Activated naive CD4-positive, alpha-beta T cell treated with anti-CD3 and anti-CD28 coated beads, Interleukin-2, amount 50 U/mL, for 72 hours (primary cell): ENCODE measurements at regions not wholly inside any gene's neighbourhood (a gene's known extent, or its start where the extent isn't known, plus 50 kb on each side); places are given as distances from the start of the nearest gene placed in this dataset.

Source experiments
- ATAC-seq, 2 donors: fragments of 150-1000 bp; cut with Tn5 transposase; 2 replicates each; pipeline ENCODE4 v1.10.0; 2021; ENCODE audit warnings: mild to moderate bottlenecking in 2 of 2, moderate library complexity in 2 of 2
- DNase-seq, 2 donors: peaks; one replicate each; pipeline ENCODE4 v3.0.0; 2021 to 2022; ENCODE audit warnings: low spot score in 2 of 2
- H3K27ac Mint-ChIP-seq, 2 donors: one replicate each; pipeline ENCODE4 v1.8.0; 2022; ENCODE audit warnings: mild to moderate bottlenecking in 2 of 2, mixed read lengths in 2 of 2
- H3K36me3 Mint-ChIP-seq, 2 donors: one replicate each; pipeline ENCODE4 v1.8.0; 2022; ENCODE audit warnings: mixed read lengths in 2 of 2
- H3K9me3 Mint-ChIP-seq, 2 donors: one replicate each; pipeline ENCODE4 v1.8.0; 2022; ENCODE audit warnings: mixed read lengths in 2 of 2

- Mint-ChIP-seq H3K36me3 (no peaks in the 10 kb centered on the region), H3K9me3 (peaks cover 4 to 14% of the 10 kb centered on the region in 2 donors), H3K27ac (no peak overlapping the region)
- ATAC-seq (no peak), DNase-seq (no peak)
These were observed 295.7 kb downstream of the KCNN2 start for GRCh38 chr5:114657342-114658130.

DNA sequence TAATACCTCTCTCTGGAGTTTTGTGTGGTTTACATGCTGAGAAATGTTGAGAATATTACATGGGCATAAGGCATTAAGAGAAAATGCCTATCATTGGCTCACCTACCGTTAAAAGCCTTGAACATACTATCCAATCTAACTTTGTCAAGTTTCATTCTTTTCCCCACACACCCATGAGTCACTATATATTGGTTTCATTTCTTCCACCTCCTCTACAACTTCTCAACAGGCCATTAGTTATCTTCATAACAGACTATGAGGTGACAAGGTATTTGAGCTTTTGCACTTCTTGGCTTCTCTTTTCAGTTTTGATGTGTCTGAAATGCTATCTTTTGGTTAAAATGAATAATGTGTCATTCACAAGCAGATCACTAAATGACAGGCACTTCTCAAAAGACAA lies 288.0 kb downstream of the KCNN2 start:
- Mint-ChIP-seq H3K36me3 (no peaks in the 10 kb centered on the region), H3K27ac (no peak overlapping the region), H3K9me3 (peaks cover 0 to 18% of the 10 kb centered on the region in 2 donors)
- DNase-seq (no peak), ATAC-seq (no peak)

- Mint-ChIP-seq H3K36me3 (peaks cover 0 to 4% of the 10 kb centered on the region in 2 donors), H3K9me3 (peaks cover 0 to 25% of the 10 kb centered on the region in 2 donors), H3K27ac (no peak overlapping the region)
- DNase-seq (no peak), ATAC-seq (no peak)
These were observed 287.1 kb downstream of the KCNN2 start for GRCh38 chr5:114648940-114649339.

- Mint-ChIP-seq H3K9me3 (peaks cover 4 to 28% of the 10 kb centered on the region in 2 donors), H3K36me3 (peaks cover 0 to 4% of the 10 kb centered on the region in 2 donors), H3K27ac (no peak overlapping the region)
- no peak for ATAC-seq
- no peak for DNase-seq
These were observed 282.7 kb downstream of the KCNN2 start for GRCh38 chr5:114644576-114644975.

- Mint-ChIP-seq H3K36me3 (no peaks in the 10 kb centered on the region), H3K27ac (no peak overlapping the region), H3K9me3 (peaks cover 8% of the 10 kb centered on the region in 2 donors)
- ATAC-seq (no peak), DNase-seq (no peak)
These were observed 274.4 kb downstream of the KCNN2 start for GRCh38 chr5:114636271-114636670.

DNA sequence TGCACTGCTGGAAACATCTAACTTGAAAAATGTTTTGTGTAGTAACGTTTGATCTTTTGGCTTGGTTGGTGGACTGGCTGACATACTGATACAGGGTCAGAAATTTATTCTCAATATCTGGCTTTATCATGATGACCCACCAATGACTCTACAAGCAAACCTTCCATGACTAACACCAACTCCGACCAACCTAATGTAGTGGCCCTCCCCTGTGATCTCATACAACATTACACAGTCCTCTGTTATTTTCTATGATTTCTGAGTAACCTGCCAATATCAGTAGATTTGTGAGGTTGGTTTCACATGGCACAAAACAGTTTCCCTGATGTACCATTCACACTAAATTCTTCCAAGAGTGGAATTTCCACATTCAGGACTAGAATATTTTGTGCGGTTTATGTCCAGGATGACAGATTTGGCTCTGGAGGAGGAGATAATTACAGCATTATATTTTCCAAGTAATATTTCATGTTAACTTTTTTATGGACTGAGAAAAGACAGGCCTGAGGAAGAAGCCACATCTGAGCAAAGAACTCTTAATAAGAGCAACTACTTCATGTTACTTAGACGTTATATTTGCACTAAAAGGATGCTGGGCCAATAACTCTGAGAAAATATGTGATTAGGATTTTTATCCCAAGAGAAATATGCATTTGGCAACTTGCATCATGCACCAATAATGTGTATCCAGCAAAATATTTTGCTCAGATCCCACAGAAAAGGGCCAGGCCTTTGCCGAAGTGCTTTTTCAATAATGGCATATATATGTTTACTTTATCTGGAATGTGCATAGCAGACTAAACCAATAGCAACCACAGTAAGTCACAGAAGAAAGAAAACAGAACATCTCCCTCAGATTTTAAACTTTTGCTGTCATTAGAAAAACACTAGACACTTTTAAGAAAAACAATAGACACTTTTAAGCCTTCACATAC lies 273.4 kb downstream of the KCNN2 start:
- H3K27ac Mint-ChIP-seq = no peak overlapping the region
- ATAC-seq (no peak), DNase-seq (no peak)
- H3K36me3 Mint-ChIP-seq = no peaks in the 10 kb centered on the region
- H3K9me3 Mint-ChIP-seq = peaks cover 8% of the 10 kb centered on the region in 2 donors

DNA sequence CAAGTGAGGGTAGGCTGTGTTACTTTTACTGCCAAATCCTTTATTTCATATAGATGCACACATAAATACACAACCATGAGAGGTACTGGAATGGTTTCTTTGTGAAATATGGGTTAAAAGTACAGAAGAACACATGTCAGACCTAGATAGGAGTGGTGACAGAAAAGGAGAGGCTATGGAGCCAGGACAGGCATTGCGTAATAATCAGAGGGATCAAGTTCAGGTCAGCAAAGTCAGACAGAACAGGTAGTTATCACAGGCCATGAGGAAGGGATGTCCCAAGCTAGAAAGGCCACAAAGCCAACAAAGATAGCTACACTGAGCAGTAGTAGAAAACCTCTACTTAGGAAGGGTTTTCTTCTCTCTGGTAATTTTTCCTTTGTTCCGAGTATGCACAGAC lies 272.6 kb downstream of the KCNN2 start:
- Mint-ChIP-seq H3K36me3 (no peaks in the 10 kb centered on the region), H3K9me3 (peaks cover 8% of the 10 kb centered on the region in 2 donors), H3K27ac (no peak overlapping the region)
- no peak for DNase-seq
- no peak for ATAC-seq

DNA sequence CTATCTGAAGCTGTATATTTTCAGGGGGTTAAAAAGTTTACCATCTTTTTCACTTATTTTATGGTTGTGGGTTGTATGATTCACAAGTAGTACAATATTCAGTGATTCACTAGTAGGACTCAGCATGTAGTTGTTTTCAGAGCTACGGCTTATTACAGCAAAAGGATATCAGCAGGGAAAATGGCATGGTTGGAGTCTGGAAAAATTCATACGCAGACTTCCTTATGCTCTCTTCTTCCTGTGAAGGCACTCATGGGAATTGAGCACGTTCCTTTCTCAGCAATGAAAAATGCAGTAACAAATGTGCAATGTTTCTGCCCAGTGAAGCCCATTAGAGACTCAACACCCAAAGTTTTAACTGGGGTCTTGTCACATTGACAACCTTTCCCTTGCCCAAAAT lies 250.5 kb downstream of the KCNN2 start:
- no peak for DNase-seq
- Mint-ChIP-seq H3K9me3 (peaks cover 22 to 39% of the 10 kb centered on the region in 2 donors), H3K27ac (no peak overlapping the region), H3K36me3 (no peaks in the 10 kb centered on the region)
- no peak for ATAC-seq

GRCh38 chr5:114581136-114581535 lies 219.3 kb downstream of the KCNN2 start:
- H3K36me3 Mint-ChIP-seq = no peaks in the 10 kb centered on the region
- H3K9me3 Mint-ChIP-seq = peaks cover 10 to 24% of the 10 kb centered on the region in 2 donors
- DNase-seq = no peak
- ATAC-seq = no peak
- no peak overlapping the region for H3K27ac Mint-ChIP-seq

GRCh38 chr5:114565871-114566270 lies 204.0 kb downstream of the KCNN2 start:
- no peak overlapping the region for H3K27ac Mint-ChIP-seq
- peaks cover 8 to 16% of the 10 kb centered on the region in 2 donors for H3K9me3 Mint-ChIP-seq
- no peaks in the 10 kb centered on the region for H3K36me3 Mint-ChIP-seq

DNA sequence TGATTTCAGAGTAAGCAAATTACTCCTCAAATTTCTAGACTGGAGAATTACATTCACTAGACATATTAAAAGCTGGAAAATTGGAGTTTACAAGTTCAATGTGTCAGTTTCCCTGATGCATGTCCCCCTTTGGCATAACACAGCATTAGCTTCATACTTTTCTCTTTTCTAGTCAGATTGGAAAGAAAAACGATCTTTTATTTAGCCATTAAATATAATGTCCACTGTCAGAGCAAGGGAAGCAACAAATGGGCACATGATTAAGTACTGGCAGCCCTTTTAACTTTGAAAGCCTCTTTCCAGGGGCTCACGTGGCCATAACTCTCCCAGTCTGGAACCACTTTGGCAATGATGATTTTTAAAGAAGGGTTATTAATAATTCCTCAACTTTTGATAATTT lies 203.3 kb downstream of the KCNN2 start:
- no peak for ATAC-seq
- DNase-seq = no peak
- no peak overlapping the region for H3K27ac Mint-ChIP-seq
- H3K36me3 Mint-ChIP-seq = no peaks in the 10 kb centered on the region
- H3K9me3 Mint-ChIP-seq = peaks cover 8 to 12% of the 10 kb centered on the region in 2 donors

More at GRCh38 chr5:114565871-114566270, 204.0 kb downstream of the KCNN2 start:
- ATAC-seq (no peak), DNase-seq (no peak)

DNA sequence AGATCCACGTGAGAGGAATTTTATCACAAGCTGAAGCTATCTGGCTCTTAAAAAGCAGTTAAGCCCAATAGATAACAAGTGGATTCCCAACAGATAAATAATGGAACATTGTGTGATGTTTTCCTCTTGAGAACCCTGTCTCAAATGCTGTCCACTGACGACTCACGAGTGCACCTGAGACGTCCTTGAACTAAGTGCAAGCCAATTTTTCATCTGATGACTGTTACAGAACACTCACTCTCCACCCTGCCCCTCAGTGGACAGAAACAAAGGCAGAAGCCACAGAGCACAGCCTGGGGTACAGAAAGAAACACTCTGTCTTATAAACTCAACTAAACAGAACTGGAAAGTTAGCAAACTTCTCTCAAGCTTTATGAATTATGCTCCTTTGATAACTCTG lies 199.5 kb downstream of the KCNN2 start:
- DNase-seq (no peak), ATAC-seq (no peak)
- Mint-ChIP-seq H3K36me3 (no peaks in the 10 kb centered on the region), H3K27ac (no peak overlapping the region), H3K9me3 (peaks cover 7 to 8% of the 10 kb centered on the region in 2 donors)
